ENCODE measurements at regions not wholly inside any gene's neighbourhood (a gene's known extent, or its start where the extent isn't known, plus 50 kb on each side); places are given as distances from the start of the nearest gene placed in this dataset.

DNA sequence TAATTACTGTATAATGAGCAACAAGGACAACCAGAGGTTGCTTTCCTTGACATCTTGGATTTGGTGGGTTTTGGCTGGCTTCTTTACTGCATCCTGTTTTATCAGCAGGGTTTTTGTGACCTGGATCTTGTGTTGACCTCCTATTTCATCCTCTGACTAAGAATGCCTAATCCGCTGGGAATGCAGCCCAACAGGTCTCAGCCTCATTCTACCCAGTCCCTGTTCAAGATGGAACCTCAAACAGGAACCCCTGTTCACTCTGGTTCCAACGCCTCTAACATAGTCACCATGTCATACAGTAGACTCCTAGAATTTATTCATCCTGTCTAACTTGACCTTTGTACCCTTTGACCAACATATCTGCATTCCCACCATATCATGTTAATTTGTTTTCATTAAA is 183.8 kb upstream of the SOX9 start:
- no peak for FAIRE-seq
- TF ChIP-seq, protein P1, sequence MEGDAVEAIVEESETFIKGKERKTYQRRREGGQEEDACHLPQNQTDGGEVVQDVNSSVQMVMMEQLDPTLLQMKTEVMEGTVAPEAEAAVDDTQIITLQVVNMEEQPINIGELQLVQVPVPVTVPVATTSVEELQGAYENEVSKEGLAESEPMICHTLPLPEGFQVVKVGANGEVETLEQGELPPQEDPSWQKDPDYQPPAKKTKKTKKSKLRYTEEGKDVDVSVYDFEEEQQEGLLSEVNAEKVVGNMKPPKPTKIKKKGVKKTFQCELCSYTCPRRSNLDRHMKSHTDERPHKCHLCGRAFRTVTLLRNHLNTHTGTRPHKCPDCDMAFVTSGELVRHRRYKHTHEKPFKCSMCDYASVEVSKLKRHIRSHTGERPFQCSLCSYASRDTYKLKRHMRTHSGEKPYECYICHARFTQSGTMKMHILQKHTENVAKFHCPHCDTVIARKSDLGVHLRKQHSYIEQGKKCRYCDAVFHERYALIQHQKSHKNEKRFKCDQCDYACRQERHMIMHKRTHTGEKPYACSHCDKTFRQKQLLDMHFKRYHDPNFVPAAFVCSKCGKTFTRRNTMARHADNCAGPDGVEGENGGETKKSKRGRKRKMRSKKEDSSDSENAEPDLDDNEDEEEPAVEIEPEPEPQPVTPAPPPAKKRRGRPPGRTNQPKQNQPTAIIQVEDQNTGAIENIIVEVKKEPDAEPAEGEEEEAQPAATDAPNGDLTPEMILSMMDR (IDR thresholded peaks at IDR 0.05; ENCODE audit: borderline replicate concordance, extremely low read depth, insufficient read depth): no peak
- intact Hi-C loops (cut with DNase I): no loop called here
- H3K4me3 ChIP-seq (ENCODE audit: low read length in 3 of 3): no peak overlapping the region
- no peak overlapping the region for H3K9ac ChIP-seq (ENCODE audit: low read length in 3 of 3)
- H3K27ac ChIP-seq (ENCODE audit: low read depth in 2 of 2, low read length in 2 of 2): no peak overlapping the region
- H3K9me3 ChIP-seq (ENCODE audit: control insufficient read depth in 2 of 3, insufficient read depth in 1 of 3, low read length in 3 of 3): no peaks in the 10 kb centered on the region
- no peaks in the 10 kb centered on the region for H3K36me3 ChIP-seq (ENCODE audit: control insufficient read depth in 2 of 3, insufficient read depth in 3 of 3, low read length in 3 of 3)
- DNase-seq: no peak
- H3K27me3 ChIP-seq (ENCODE audit: control insufficient read depth, insufficient read depth, low read length): no peaks in the 10 kb centered on the region
- H3K4me1 ChIP-seq (ENCODE audit: control insufficient read depth in 2 of 3, insufficient read depth in 2 of 3, low read depth in 1 of 3, low read length in 3 of 3): no peaks in the 10 kb centered on the region

DNA sequence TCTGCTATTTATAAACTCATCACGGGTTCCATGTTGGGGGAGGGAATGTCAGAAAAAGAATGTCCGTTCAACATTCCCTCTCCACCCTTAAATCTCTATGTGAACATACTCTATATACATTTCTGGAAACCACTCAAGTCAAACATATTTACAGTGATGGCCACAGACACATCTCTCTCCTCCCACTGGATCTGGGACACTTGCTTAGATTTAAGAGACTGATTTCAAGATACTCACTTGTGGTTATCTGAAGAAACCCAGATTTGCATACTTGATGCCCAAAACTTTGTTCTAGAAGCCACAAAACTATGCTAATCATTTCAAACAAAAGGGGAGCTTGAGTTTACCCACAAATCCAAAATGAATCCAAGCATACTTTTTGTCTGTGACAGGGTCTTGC is 182.9 kb upstream of the SOX9 start:
- Histone ChIP-seq H3K9me3 (ENCODE audit: control insufficient read depth in 2 of 3, insufficient read depth in 1 of 3, low read length in 3 of 3) (no peaks in the 10 kb centered on the region), H3K27me3 (ENCODE audit: control insufficient read depth, insufficient read depth, low read length) (no peaks in the 10 kb centered on the region), H3K9ac (ENCODE audit: low read length in 3 of 3) (no peak overlapping the region), H3K4me1 (ENCODE audit: control insufficient read depth in 2 of 3, insufficient read depth in 2 of 3, low read depth in 1 of 3, low read length in 3 of 3) (no peaks in the 10 kb centered on the region), H3K4me3 (ENCODE audit: low read length in 3 of 3) (no peak overlapping the region), H3K36me3 (ENCODE audit: control insufficient read depth in 2 of 3, insufficient read depth in 3 of 3, low read length in 3 of 3) (no peaks in the 10 kb centered on the region), H3K27ac (ENCODE audit: low read depth in 2 of 2, low read length in 2 of 2) (no peak overlapping the region)
- no peak for FAIRE-seq
- TF ChIP-seq, protein P1 (IDR thresholded peaks at IDR 0.05; ENCODE audit: borderline replicate concordance, extremely low read depth, insufficient read depth): no peak
- intact Hi-C loops (cut with DNase I): no loop called here
- no peak for DNase-seq

DNA sequence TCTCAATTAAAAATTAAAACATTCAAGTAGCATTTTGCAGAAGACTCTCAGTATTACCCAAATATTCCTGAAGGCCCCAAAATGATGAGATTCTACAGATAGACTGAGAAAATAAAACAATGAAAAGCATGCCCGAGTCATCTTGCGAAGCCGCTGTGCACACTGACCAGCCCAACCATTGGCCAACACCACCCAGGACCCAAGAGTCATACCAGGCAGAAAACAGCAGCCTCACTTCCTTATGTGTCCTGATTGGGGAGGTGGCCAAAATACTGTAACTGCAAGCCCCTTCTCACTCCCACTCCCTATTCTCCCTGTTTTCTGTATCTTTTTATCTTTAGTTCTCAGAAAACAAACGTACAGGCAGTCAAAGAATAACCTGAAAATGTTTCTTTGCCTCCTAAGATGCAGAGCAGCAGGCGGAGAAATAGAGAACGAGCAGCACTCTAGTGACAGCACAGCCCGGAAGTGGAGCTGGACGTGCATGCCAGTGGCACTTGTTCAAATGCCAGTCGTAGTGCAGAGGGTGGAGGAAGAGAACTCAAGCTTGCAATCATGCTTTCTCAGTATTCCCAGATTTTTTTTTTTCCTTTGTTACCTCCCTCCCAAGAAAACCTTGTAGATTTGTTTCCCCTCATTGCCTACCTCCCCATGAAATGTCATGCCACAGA is 182.3 kb upstream of the SOX9 start:
- Histone ChIP-seq H3K9me3 (ENCODE audit: control insufficient read depth in 2 of 3, insufficient read depth in 1 of 3, low read length in 3 of 3) (no peaks in the 10 kb centered on the region), H3K27me3 (ENCODE audit: control insufficient read depth, insufficient read depth, low read length) (no peaks in the 10 kb centered on the region), H3K4me3 (ENCODE audit: low read length in 3 of 3) (no peak overlapping the region), H3K4me1 (ENCODE audit: control insufficient read depth in 2 of 3, insufficient read depth in 2 of 3, low read depth in 1 of 3, low read length in 3 of 3) (no peaks in the 10 kb centered on the region), H3K9ac (ENCODE audit: low read length in 3 of 3) (no peak overlapping the region), H3K27ac (ENCODE audit: low read depth in 2 of 2, low read length in 2 of 2) (no peak overlapping the region), H3K36me3 (ENCODE audit: control insufficient read depth in 2 of 3, insufficient read depth in 3 of 3, low read length in 3 of 3) (no peaks in the 10 kb centered on the region)
- no peak for DNase-seq
- FAIRE-seq: no peak
- TF ChIP-seq, protein P1 (IDR thresholded peaks at IDR 0.05; ENCODE audit: borderline replicate concordance, extremely low read depth, insufficient read depth): no peak
- intact Hi-C loops (cut with DNase I): no loop called here

DNA sequence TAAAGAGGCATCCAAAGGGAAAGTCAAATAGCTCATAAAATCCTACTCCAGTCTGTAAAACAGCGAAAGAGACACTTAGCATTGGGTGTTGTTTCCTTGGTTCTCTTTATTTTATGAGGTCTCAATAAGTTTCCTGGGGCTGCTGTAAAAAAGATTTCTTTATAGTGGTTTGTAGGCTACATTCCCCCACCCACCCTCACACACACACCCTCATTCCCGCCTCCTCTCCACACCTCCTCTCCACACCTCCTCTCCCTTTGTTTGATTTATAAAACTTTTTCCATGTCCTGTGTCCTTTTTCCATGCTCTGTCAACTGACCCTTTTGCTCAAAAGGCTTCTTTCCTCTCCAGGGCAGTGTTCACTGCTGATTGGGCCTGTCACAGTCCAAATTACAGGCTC is 178.9 kb upstream of the SOX9 start:
- no peaks in the 10 kb centered on the region for H3K36me3 ChIP-seq (ENCODE audit: control insufficient read depth in 2 of 3, insufficient read depth in 3 of 3, low read length in 3 of 3)
- H3K27ac ChIP-seq (ENCODE audit: low read depth in 2 of 2, low read length in 2 of 2): no peak overlapping the region
- H3K27me3 ChIP-seq (ENCODE audit: control insufficient read depth, insufficient read depth, low read length): no peaks in the 10 kb centered on the region
- intact Hi-C loops (cut with DNase I): no loop called here
- no peak overlapping the region for H3K9ac ChIP-seq (ENCODE audit: low read length in 3 of 3)
- no peaks in the 10 kb centered on the region for H3K9me3 ChIP-seq (ENCODE audit: control insufficient read depth in 2 of 3, insufficient read depth in 1 of 3, low read length in 3 of 3)
- TF ChIP-seq, protein P1 (IDR thresholded peaks at IDR 0.05; ENCODE audit: borderline replicate concordance, extremely low read depth, insufficient read depth): no peak
- H3K4me1 ChIP-seq (ENCODE audit: control insufficient read depth in 2 of 3, insufficient read depth in 2 of 3, low read depth in 1 of 3, low read length in 3 of 3): no peaks in the 10 kb centered on the region
- no peak overlapping the region for H3K4me3 ChIP-seq (ENCODE audit: low read length in 3 of 3)
- FAIRE-seq (no peak), DNase-seq (no peak)

All from kidney (tissue), 13 donors.